Right lobe of liver (tissue), 6 donors: ENCODE measurements at regions not wholly inside any gene's neighbourhood (a gene's known extent, or its start where the extent isn't known, plus 50 kb on each side); places are given as distances from the start of the nearest gene placed in this dataset.

ENCODE experiments used
- ATAC-seq, 4 donors: fragments of 200-7000 bp; cut with Tn5 transposase; one replicate each; pipeline ENCODE4 v1.9.1; 2020; ENCODE audit warnings: mild to moderate bottlenecking in 4 of 4, moderate library complexity in 4 of 4
- DNase-seq, 3 donors: peaks; one replicate each; pipeline ENCODE4 v3.0.0-alpha.2; 2020
- H3K27ac ChIP-seq, 3 donors: fragments of 200-600 bp; one replicate each; pipeline ENCODE4 v1.8.0; 2022
- H3K27me3 ChIP-seq, 2 donors: fragments of 200-600 bp; one replicate each; pipeline ENCODE4 v1.8.0; 2022
- H3K36me3 ChIP-seq, 4 donors: fragments of 200-600 bp; sonication (generic) in 1 of 4; one replicate each; pipeline versions ENCODE4 v1.5.1 to v1.8.0; 2017 to 2022; ENCODE audit warnings: control low read depth in 1 of 4
- H3K4me1 ChIP-seq, 4 donors: fragments of 200-600 bp; sonication (generic) in 1 of 4; one replicate each; pipeline versions ENCODE4 v1.5.1 to v1.8.0; 2017 to 2022; ENCODE audit warnings: control low read depth in 1 of 4
- H3K4me3 ChIP-seq, 3 donors: fragments of 200-600 bp; one replicate each; pipeline ENCODE4 v1.8.0; 2022
- H3K9me3 ChIP-seq, 4 donors: fragments of 200-600 bp; sonication (generic) in 1 of 4; one replicate each; pipeline versions ENCODE4 v1.5.1 to v1.8.0; 2017 to 2022; ENCODE audit warnings: control low read depth in 1 of 4
- POLR2A ChIP-seq: fragments of 450-650 bp; IDR thresholded peaks from one replicate; pipeline ENCODE4 v1.6.1; 2017; ENCODE audit warnings: antibody characterized with exemption, mild to moderate bottlenecking
- WGBS: methylation state at CpG from one replicate; pipeline ENCODE4 v1.1.6; 2018; ENCODE audit warnings: low coverage, low lambda C conversion rate; ENCODE audit not compliant: insufficient coverage; ENCODE audit errors: missing lambda C conversion rate; 5-methylcytosine and 5-hydroxymethylcytosine counted together
- intact Hi-C, 2 donors: fragments of 100-400 bp; cut with DNase I; formaldehyde crosslinking; loops; one replicate each; pipeline versions ENCODE4 v1.11.2 to v1.14.1; 2022
- TF ChIP-seq, protein P1 (sequence below), 4 donors: fragments of 200-600 bp in 3 of 4; fragments of 450-650 bp in 1 of 4; IDR thresholded peaks; one replicate each; pipeline versions ENCODE4 v1.5.1 to v1.8.0; 2016 to 2022; ENCODE audit warnings: antibody characterized with exemption in 4 of 4, mild to moderate bottlenecking in 2 of 4
- donor health status: DM: no; HTN: yes; CAD: no.
- donor health status: DM: no; HTN: no; CAD: no.
- donor health status: DM: no; HTN: no; CAD: no.
- donor health status: DM: no; HTN: yes; CAD: no.
- donor health status: DM: no; HTN: yes; CAD: no.

DNA sequence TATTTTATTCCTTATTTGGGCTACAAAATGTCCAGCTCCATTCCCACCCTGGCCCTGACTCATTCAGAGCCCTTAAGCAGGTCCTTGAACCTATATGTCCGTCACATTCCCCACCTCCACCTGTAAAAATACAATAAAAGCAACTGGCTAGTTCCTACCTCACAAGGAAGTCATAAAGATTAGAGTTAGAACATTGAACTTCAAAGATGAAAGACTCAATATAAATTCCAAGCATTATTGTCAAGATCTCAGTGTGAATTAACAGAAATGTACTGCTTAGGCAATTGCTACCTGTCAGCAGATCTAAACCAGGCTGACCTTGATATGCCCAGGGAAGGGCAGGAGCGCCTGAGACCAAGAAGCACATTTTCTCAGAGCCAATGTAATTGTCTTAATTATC, 221.8 kb downstream of the ENC1 start:
- 100% methylated on average over 2 of the region's 2 CpGs for WGBS
- no peak for ATAC-seq
- no peaks in the 10 kb centered on the region for H3K27me3 ChIP-seq
- peaks cover 0 to 21% (median 0%) of the 10 kb centered on the region in 4 donors for H3K4me1 ChIP-seq
- DNase-seq, result no peak
- no peaks in the 10 kb centered on the region for H3K36me3 ChIP-seq
- H3K9me3 ChIP-seq, result no peaks in the 10 kb centered on the region
- intact Hi-C loops, result loop anchor here in 1 of 2 donors (10.0 kb wide), 1 partner anchor 226 kb away; the partner anchor contains the start of gene ENC1
- no peak overlapping the region for H3K4me3 ChIP-seq
- TF ChIP-seq, protein P1, sequence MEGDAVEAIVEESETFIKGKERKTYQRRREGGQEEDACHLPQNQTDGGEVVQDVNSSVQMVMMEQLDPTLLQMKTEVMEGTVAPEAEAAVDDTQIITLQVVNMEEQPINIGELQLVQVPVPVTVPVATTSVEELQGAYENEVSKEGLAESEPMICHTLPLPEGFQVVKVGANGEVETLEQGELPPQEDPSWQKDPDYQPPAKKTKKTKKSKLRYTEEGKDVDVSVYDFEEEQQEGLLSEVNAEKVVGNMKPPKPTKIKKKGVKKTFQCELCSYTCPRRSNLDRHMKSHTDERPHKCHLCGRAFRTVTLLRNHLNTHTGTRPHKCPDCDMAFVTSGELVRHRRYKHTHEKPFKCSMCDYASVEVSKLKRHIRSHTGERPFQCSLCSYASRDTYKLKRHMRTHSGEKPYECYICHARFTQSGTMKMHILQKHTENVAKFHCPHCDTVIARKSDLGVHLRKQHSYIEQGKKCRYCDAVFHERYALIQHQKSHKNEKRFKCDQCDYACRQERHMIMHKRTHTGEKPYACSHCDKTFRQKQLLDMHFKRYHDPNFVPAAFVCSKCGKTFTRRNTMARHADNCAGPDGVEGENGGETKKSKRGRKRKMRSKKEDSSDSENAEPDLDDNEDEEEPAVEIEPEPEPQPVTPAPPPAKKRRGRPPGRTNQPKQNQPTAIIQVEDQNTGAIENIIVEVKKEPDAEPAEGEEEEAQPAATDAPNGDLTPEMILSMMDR (IDR thresholded peaks at IDR 0.05), result no peak
- no peak for TF ChIP-seq POLR2A
- no peak overlapping the region for H3K27ac ChIP-seq

DNA sequence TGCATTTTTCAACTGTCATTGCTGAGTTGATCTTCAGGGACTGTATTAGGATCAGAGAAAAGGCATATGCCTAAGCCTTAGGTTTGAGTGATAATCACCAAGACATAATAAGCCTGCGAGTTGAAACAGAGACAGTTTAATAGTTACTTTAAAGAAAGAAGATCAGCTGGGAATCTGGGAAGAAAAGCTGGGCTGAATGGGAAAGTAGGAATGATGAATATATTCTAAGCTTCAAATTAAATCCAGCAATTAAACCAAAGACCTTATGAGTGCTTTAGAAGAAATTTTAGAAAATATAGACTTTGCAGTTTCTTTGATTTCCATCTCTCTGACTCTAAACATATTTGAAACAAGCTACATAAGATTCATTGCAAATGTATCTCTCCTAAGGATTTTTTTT, 222.3 kb downstream of the ENC1 start:
- WGBS, result 100% methylated on average over 1 of the region's 1 CpG
- DNase-seq (no peak), ATAC-seq (no peak)
- Histone ChIP-seq H3K36me3 (no peaks in the 10 kb centered on the region), H3K4me1 (peaks cover 0 to 25% (median 0%) of the 10 kb centered on the region in 4 donors), H3K27ac (no peak overlapping the region), H3K9me3 (no peaks in the 10 kb centered on the region), H3K27me3 (no peaks in the 10 kb centered on the region), H3K4me3 (no peak overlapping the region)
- no peak for TF ChIP-seq POLR2A
- TF ChIP-seq, protein P1 (IDR thresholded peaks at IDR 0.05), result no peak
- intact Hi-C loops, result loop anchor here in 1 of 2 donors (10.0 kb wide), 1 partner anchor 227 kb away; the partner anchor contains the start of gene ENC1

DNA sequence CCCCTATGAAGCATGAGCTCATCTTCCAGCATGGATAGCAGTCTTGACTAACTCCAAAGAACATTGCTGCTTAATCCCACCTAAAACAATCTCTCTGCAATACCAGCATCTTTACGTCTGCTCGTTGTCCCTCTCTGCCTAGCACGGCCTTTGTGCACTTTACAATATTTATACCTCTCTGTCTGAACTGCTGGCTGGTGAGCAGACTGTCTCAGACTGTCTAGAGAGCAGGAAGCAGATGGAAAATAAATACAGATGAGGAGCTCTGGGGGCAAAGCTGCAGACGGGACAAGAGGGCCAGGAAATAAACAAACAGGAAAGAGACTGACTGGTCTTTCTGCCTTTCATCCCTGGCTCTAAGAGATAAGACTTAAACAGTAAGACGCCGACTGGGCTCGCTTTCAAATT, 224.8 kb downstream of the ENC1 start:
- H3K27ac ChIP-seq, result no peak overlapping the region
- TF ChIP-seq, protein P1 (IDR thresholded peaks at IDR 0.05), result no peak
- no peak for TF ChIP-seq POLR2A
- H3K27me3 ChIP-seq, result no peaks in the 10 kb centered on the region
- no peaks in the 10 kb centered on the region for H3K36me3 ChIP-seq
- 51% methylated on average over 7 of the region's 7 CpGs for WGBS
- no peak overlapping the region for H3K4me3 ChIP-seq
- no peaks in the 10 kb centered on the region for H3K9me3 ChIP-seq
- intact Hi-C loops, result loop anchor here in 1 of 2 donors (10.0 kb wide), 1 partner anchor 229 kb away; the partner anchor contains the start of gene ENC1
- peak; percentile 29 to 76 (median 36) for ATAC-seq
- H3K4me1 ChIP-seq, result peaks cover 0 to 15% (median 0%) of the 10 kb centered on the region in 4 donors
- no peak for DNase-seq

DNA sequence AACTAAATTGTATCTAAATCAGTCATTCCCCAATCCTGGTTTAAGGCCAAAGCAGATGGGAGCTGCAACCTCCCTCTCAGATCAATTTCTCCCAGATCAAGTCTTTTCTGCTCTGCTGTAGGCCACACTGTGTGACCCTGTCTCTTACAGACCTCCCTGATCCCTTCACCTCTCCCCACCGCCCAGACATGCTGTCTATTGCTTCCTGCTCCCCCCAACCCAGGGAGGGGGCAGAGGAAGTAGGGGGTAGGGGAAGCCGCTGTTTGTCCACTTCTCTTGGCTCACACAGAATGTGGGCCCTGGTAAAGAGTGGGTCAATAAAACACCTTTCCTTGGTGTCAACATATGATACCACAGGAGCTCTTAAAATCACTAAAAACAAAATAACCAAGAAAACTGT, 226.3 kb downstream of the ENC1 start:
- DNase-seq (no peak), ATAC-seq (no peak)
- Histone ChIP-seq H3K36me3 (no peaks in the 10 kb centered on the region), H3K27me3 (no peaks in the 10 kb centered on the region), H3K4me1 (peaks cover 0 to 15% (median 0%) of the 10 kb centered on the region in 4 donors), H3K27ac (no peak overlapping the region), H3K9me3 (no peaks in the 10 kb centered on the region), H3K4me3 (no peak overlapping the region)
- 81% methylated on average over 2 of the region's 2 CpGs for WGBS
- intact Hi-C loops, result loop anchor here in 1 of 2 donors (10.0 kb wide), 1 partner anchor 231 kb away; the partner anchor contains the start of gene ENC1
- TF ChIP-seq, protein P1 (IDR thresholded peaks at IDR 0.05), result no peak
- no peak for TF ChIP-seq POLR2A
